ENCODE measurements at regions not wholly inside any gene's neighbourhood (a gene's known extent, or its start where the extent isn't known, plus 50 kb on each side); places are given as distances from the start of the nearest gene placed in this dataset.
A peak's percentile ranks its signal among the peaks of the same experiment; 100 is the strongest.

GRCh38 chr6:80402266-80402665 lies 295.8 kb downstream of the BCKDHB start:
- CTCF ChIA-PET, result no interaction called here
- Histone ChIP-seq H3K36me3 (replicated peaks in 1 of 2; ENCODE audit: control insufficient read depth in 1 of 2, insufficient read depth in 2 of 2, low read length in 1 of 2) (no peaks in the 10 kb centered on the region), H2AFZ (ENCODE audit: low read depth) (no peak overlapping the region), H3K9ac (no peak overlapping the region), H3K4me1 (ENCODE audit: control insufficient read depth in 1 of 2, insufficient read depth in 2 of 2, low read depth in 1 of 2, low read length in 1 of 2) (no peaks in the 10 kb centered on the region), H3K9me3 (no peaks in the 10 kb centered on the region), H3F3A (replicated peaks; ENCODE audit: insufficient read depth) (peaks cover 4% of the 10 kb centered on the region), H3K27ac (ENCODE audit: low read depth in 2 of 2, low read length in 1 of 2) (no peak overlapping the region), H3K4me3 (ENCODE audit: low read depth in 2 of 2, low read length in 1 of 2) (no peak overlapping the region), H3K9me2 (no peaks in the 10 kb centered on the region), H3K27me3 (ENCODE audit: insufficient read depth) (no peaks in the 10 kb centered on the region), H3K79me2 (ENCODE audit: insufficient read depth) (no peaks in the 10 kb centered on the region), H3K4me2 (no peak overlapping the region), H4K20me1 (ENCODE audit: insufficient read depth) (no peaks in the 10 kb centered on the region)
- POLR2A ChIA-PET, result no interaction called here
- TF ChIP-seq GABPA (IDR thresholded peaks at IDR 0.05; ENCODE audit: low read depth), result no peak
- TF ChIP-seq TEAD4 (IDR thresholded peaks at IDR 0.05; ENCODE audit: borderline replicate concordance, insufficient read depth), result no peak
- TF ChIP-seq IRF3 (IDR thresholded peaks at IDR 0.05; ENCODE audit: low read depth, low read length), result no peak
- no peak for TF ChIP-seq EP300 (IDR thresholded peaks at IDR 0.05; ENCODE audit: borderline replicate concordance in 1 of 2, low read depth in 1 of 2, low read length in 1 of 2)
- TF ChIP-seq PBX3 (IDR thresholded peaks at IDR 0.05), result no peak
- TF ChIP-seq JUND (IDR thresholded peaks at IDR 0.05), result 0 out of 2 replicates have a peak, but pooled peaks have one; percentile 3
- TF ChIP-seq RCOR1 (IDR thresholded peaks at IDR 0.05; ENCODE audit: low read length), result no peak
- no peak for TF ChIP-seq RFX5 (IDR thresholded peaks at IDR 0.05; ENCODE audit: low read length)
- no peak for DNase-seq
- WGBS (ENCODE audit: low lambda C conversion rate), result 48% methylated on average over 2 of the region's 2 CpGs

Small RNAs in the stretch of these regions (small RNA-seq; reads per million reads assigned to genes)
- gene AL596028.1, result 0 reads per million in 7 experiments
- gene RNA5SP210, result 0 reads per million in 7 experiments
